ENCODE measurements at regions not wholly inside any gene's neighbourhood (a gene's known extent, or its start where the extent isn't known, plus 50 kb on each side); places are given as distances from the start of the nearest gene placed in this dataset.
A peak's percentile ranks its signal among the peaks of the same experiment; 100 is the strongest.

- no peaks in the 10 kb centered on the region for H3K27me3 ChIP-seq
- no peak overlapping the region for H3K4me3 ChIP-seq
- peak overlapping the region; percentile 73 to 82 (median 78) for H3K27ac ChIP-seq
- 91% methylated on average over 4 of the region's 4 CpGs for WGBS, 2 donors
- H3K36me3 ChIP-seq = no peaks in the 10 kb centered on the region
- intact Hi-C loops (cut with DNase I) = loop anchor here (2.0 to 10.0 kb wide), 3 partner anchors 21 to 637 kb away; partner anchors contain the start of genes GADD45A and WLS
- no peak for TF ChIP-seq POLR2A (IDR thresholded peaks at IDR 0.05)
- TF ChIP-seq EP300 (IDR thresholded peaks at IDR 0.05) = no peak
- no peak for TF ChIP-seq POLR2AphosphoS5 (IDR thresholded peaks at IDR 0.05)
- TF ChIP-seq CTCF (IDR thresholded peaks at IDR 0.05) = no peak
- no peak for DNase-seq
- H3K4me1 ChIP-seq = peaks cover 0 to 56% (median 26%) of the 10 kb centered on the region in 4 donors
- H3K9me3 ChIP-seq = no peaks in the 10 kb centered on the region
Measured at GRCh38 chr1:68322096-68322495, 89.8 kb upstream of the WLS start.

- Histone ChIP-seq H3K4me1 (peaks cover 0 to 47% (median 23%) of the 10 kb centered on the region in 4 donors), H3K36me3 (no peaks in the 10 kb centered on the region), H3K4me3 (no peak overlapping the region), H3K9me3 (no peaks in the 10 kb centered on the region), H3K27ac (peak overlapping the region; percentile 70 to 82 (median 78)), H3K27me3 (no peaks in the 10 kb centered on the region)
- intact Hi-C loops (cut with DNase I) = loop anchor here (1.0 to 10.0 kb wide), 2 partner anchors 201 to 636 kb away; partner anchors contain the start of gene GADD45A
- DNase-seq = peak; percentile 87
- WGBS, 2 donors = 11 to 39% methylated on average over 6 of the region's 6 CpGs
- TF ChIP-seq POLR2AphosphoS5 (IDR thresholded peaks at IDR 0.05) (peak in 1 of 4 donors; percentile 51), POLR2A (IDR thresholded peaks at IDR 0.05) (no peak), EP300 (IDR thresholded peaks at IDR 0.05) (no peak), CTCF (IDR thresholded peaks at IDR 0.05) (peak; percentile 22 to 81 (median 76))
Measured at GRCh38 chr1:68321084-68321685, 88.9 kb upstream of the WLS start.

- Histone ChIP-seq H3K27me3 (no peaks in the 10 kb centered on the region), H3K27ac (peak overlapping the region; percentile 70 to 82 (median 78)), H3K9me3 (no peaks in the 10 kb centered on the region), H3K4me3 (no peak overlapping the region), H3K4me1 (peaks cover 0 to 44% (median 23%) of the 10 kb centered on the region in 4 donors), H3K36me3 (no peaks in the 10 kb centered on the region)
- no peak for DNase-seq
- intact Hi-C loops (cut with DNase I) = loop anchor here (10.0 kb wide), 1 partner anchor 636 kb away; the partner anchor contains the start of gene GADD45A
- no peak for TF ChIP-seq EP300 (IDR thresholded peaks at IDR 0.05)
- TF ChIP-seq POLR2AphosphoS5 (IDR thresholded peaks at IDR 0.05) = no peak
- TF ChIP-seq CTCF (IDR thresholded peaks at IDR 0.05) = no peak
- no peak for TF ChIP-seq POLR2A (IDR thresholded peaks at IDR 0.05)
- 89 to 91% methylated on average over 4 of the region's 4 CpGs for WGBS, 2 donors
Measured at GRCh38 chr1:68320349-68320748, 88.0 kb upstream of the WLS start.

GRCh38 chr1:68319907-68320306, 87.6 kb upstream of the WLS start:
- peak overlapping the region; percentile 70 to 82 (median 78) for H3K27ac ChIP-seq
- H3K27me3 ChIP-seq = no peaks in the 10 kb centered on the region
- no peak for TF ChIP-seq POLR2AphosphoS5 (IDR thresholded peaks at IDR 0.05)
- no peak for TF ChIP-seq CTCF (IDR thresholded peaks at IDR 0.05)
- no peak for TF ChIP-seq POLR2A (IDR thresholded peaks at IDR 0.05)
- no peak for TF ChIP-seq EP300 (IDR thresholded peaks at IDR 0.05)
- intact Hi-C loops (cut with DNase I) = loop anchor here (10.0 kb wide), 1 partner anchor 635 kb away; the partner anchor contains the start of gene GADD45A
- H3K9me3 ChIP-seq = no peaks in the 10 kb centered on the region
- no peaks in the 10 kb centered on the region for H3K36me3 ChIP-seq
- no peak for DNase-seq
- H3K4me3 ChIP-seq = no peak overlapping the region
- H3K4me1 ChIP-seq = peaks cover 0 to 44% (median 23%) of the 10 kb centered on the region in 4 donors
- 76 to 81% methylated on average over 5 of the region's 5 CpGs for WGBS, 2 donors

Data from sigmoid colon (tissue), 6 donors.